Kidney (tissue), 13 donors: ENCODE measurements at regions not wholly inside any gene's neighbourhood (a gene's known extent, or its start where the extent isn't known, plus 50 kb on each side); places are given as distances from the start of the nearest gene placed in this dataset.

ENCODE experiments used
- DNase-seq, 5 donors: peaks; one replicate each; pipeline ENCODE4 v3.0.0-alpha.2; 2013 to 2020
- FAIRE-seq: peaks from 2 replicates; lab custom pipeline; 2012; peaks lifted over from hg19 to GRCh38; lab: Jason Lieb, UNC
- H3K27ac ChIP-seq, 2 donors: one replicate each; pipeline ENCODE4 v1.7.0; 2013; ENCODE audit warnings: low read depth in 2 of 2, low read length in 2 of 2, inconsistent platforms in 1 of 2
- H3K27me3 ChIP-seq: one replicate; pipeline ENCODE4 v1.7.1; 2013; ENCODE audit warnings: low read length, inconsistent platforms; ENCODE audit not compliant: control insufficient read depth, insufficient read depth
- H3K36me3 ChIP-seq, 3 donors: one replicate each; pipeline versions ENCODE4 v1.7.0 to v1.7.1; 2013; ENCODE audit warnings: low read length in 3 of 3, control low read depth in 1 of 3, inconsistent platforms in 1 of 3; ENCODE audit not compliant: insufficient read depth in 3 of 3, control insufficient read depth in 2 of 3
- H3K4me1 ChIP-seq, 3 donors: one replicate each; pipeline versions ENCODE4 v1.7.0 to v1.7.1; 2013; ENCODE audit warnings: low read length in 3 of 3, inconsistent platforms in 1 of 3, low read depth in 1 of 3; ENCODE audit not compliant: control insufficient read depth in 2 of 3, insufficient read depth in 2 of 3
- H3K4me3 ChIP-seq, 3 donors: one replicate each; pipeline versions ENCODE4 v1.7.0 to v1.8.1; 2013; ENCODE audit warnings: low read length in 3 of 3, control low read depth in 1 of 3, inconsistent platforms in 1 of 3
- H3K9ac ChIP-seq, 3 donors: one replicate each; pipeline versions ENCODE4 v1.7.0 to v1.7.1; 2013; ENCODE audit warnings: low read length in 3 of 3, control low read depth in 1 of 3, inconsistent platforms in 1 of 3
- H3K9me3 ChIP-seq, 3 donors: one replicate each; pipeline versions ENCODE4 v1.7.0 to v1.7.1; 2013; ENCODE audit warnings: low read length in 3 of 3, control low read depth in 1 of 3, inconsistent platforms in 1 of 3; ENCODE audit not compliant: control insufficient read depth in 2 of 3, insufficient read depth in 1 of 3
- CTCF ChIP-seq: IDR thresholded peaks from 3 replicates; pipeline ENCODE4 v1.5.1; 2012; ENCODE audit warnings: mild to moderate bottlenecking, moderate library complexity, borderline replicate concordance; ENCODE audit not compliant: insufficient read depth; ENCODE audit errors: extremely low read depth
- intact Hi-C: fragments of 100-400 bp; cut with DNase I; formaldehyde crosslinking; loops from one replicate; pipeline ENCODE4 v1.11.1; 2022
- donor health status: control.
- donor health status: control.
- donor health status: control.
- donor health status: control.
- donor health status: control.
- donor health status: DM: yes; HTN: yes; CAD: no.
- donor health status: Normal renal cell carcinoma (clear cell type).

DNA sequence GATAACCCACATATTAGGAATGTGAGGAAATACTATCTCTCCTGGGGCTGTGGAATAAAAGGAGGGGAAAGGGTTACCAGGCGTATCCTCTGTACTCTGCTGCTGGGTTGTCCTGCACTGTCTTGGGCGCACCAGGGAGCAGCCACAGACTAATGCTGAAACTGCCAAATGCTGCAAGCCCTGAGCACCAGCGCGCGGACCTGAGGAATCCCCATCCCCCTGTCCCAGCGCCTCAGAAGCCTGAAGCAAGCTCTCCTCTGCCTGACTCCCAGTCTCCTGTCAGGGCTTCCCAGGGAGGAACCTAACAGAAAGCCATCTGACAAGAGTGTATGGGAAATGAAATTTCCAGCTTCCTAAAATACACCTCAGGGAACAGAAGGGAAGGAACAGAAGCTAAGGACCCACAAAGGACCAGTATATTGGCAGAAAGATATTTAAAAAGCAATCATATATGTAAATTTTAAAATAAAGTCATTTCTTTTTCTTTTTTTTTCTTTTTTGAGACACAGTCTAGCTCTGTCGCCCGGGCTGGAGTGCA lies 158.3 kb upstream of the C2CD4B start:
- Histone ChIP-seq H3K27me3 (no peaks in the 10 kb centered on the region), H3K4me1 (no peaks in the 10 kb centered on the region), H3K9ac (no peak overlapping the region), H3K27ac (no peak overlapping the region), H3K9me3 (no peaks in the 10 kb centered on the region), H3K36me3 (no peaks in the 10 kb centered on the region), H3K4me3 (no peak overlapping the region)
- FAIRE-seq: no peak
- no peak for DNase-seq
- intact Hi-C loops: no loop called here
- no peak for TF ChIP-seq CTCF

- no peaks in the 10 kb centered on the region for H3K9me3 ChIP-seq
- no peak overlapping the region for H3K4me3 ChIP-seq
- H3K36me3 ChIP-seq: no peaks in the 10 kb centered on the region
- no peak overlapping the region for H3K9ac ChIP-seq
- no peaks in the 10 kb centered on the region for H3K27me3 ChIP-seq
- DNase-seq: peak in 2 of 5 donors; percentile 33 to 51
- intact Hi-C loops: no loop called here
- no peaks in the 10 kb centered on the region for H3K4me1 ChIP-seq
- no peak overlapping the region for H3K27ac ChIP-seq
- no peak for FAIRE-seq
- no peak for TF ChIP-seq CTCF
Measured at GRCh38 chr15:62324382-62324781, 159.3 kb upstream of the C2CD4B start.

- no peak overlapping the region for H3K9ac ChIP-seq
- H3K36me3 ChIP-seq: no peaks in the 10 kb centered on the region
- TF ChIP-seq CTCF: no peak
- no peak overlapping the region for H3K27ac ChIP-seq
- FAIRE-seq (no peak), DNase-seq (no peak)
- no peaks in the 10 kb centered on the region for H3K4me1 ChIP-seq
- no peaks in the 10 kb centered on the region for H3K27me3 ChIP-seq
- intact Hi-C loops: no loop called here
- no peak overlapping the region for H3K4me3 ChIP-seq
- H3K9me3 ChIP-seq: no peaks in the 10 kb centered on the region
Measured at GRCh38 chr15:62325597-62325996, 160.5 kb upstream of the C2CD4B start.

GRCh38 chr15:62326460-62327011 lies 161.5 kb upstream of the C2CD4B start:
- Histone ChIP-seq H3K4me3 (no peak overlapping the region), H3K36me3 (no peaks in the 10 kb centered on the region), H3K4me1 (no peaks in the 10 kb centered on the region), H3K9me3 (no peaks in the 10 kb centered on the region), H3K27me3 (no peaks in the 10 kb centered on the region), H3K27ac (no peak overlapping the region), H3K9ac (no peak overlapping the region)
- no peak for TF ChIP-seq CTCF
- FAIRE-seq: no peak
- peak in 1 of 5 donors; percentile 17 for DNase-seq
- intact Hi-C loops: no loop called here
